GM21528 (cell line): ENCODE measurements at regions not wholly inside any gene's neighbourhood (a gene's known extent, or its start where the extent isn't known, plus 50 kb on each side); places are given as distances from the start of the nearest gene placed in this dataset.

Experiments used
- ATAC-seq: cut with Tn5 transposase; IDR thresholded peaks from one replicate; pipeline ENCODE4 v1.9.1; 2021; ENCODE audit warnings: mild to moderate bottlenecking, moderate library complexity; ENCODE audit not compliant: unreplicated experiment, low FRiP score

- no peak for ATAC-seq
These were observed 159.8 kb upstream of the MITF start for GRCh38 chr3:69579306-69580041.

GRCh38 chr3:69569520-69569919 is 169.7 kb upstream of the MITF start:
- no peak for ATAC-seq

- no peak for ATAC-seq
These were observed 170.3 kb upstream of the MITF start for GRCh38 chr3:69568951-69569350.

GRCh38 chr3:69568458-69568857 is 170.8 kb upstream of the MITF start:
- no peak for ATAC-seq

GRCh38 chr3:69567710-69568052 is 171.6 kb upstream of the MITF start:
- ATAC-seq, result no peak

- ATAC-seq, result no peak
These were observed 172.1 kb upstream of the MITF start for GRCh38 chr3:69567023-69567709.

- ATAC-seq, result no peak
These were observed 173.0 kb upstream of the MITF start for GRCh38 chr3:69566275-69566674.

- no peak for ATAC-seq
These were observed 173.9 kb upstream of the MITF start for GRCh38 chr3:69565316-69565715.

- ATAC-seq, result no peak
These were observed 175.3 kb upstream of the MITF start for GRCh38 chr3:69563981-69564380.

- ATAC-seq, result no peak
These were observed 176.1 kb upstream of the MITF start for GRCh38 chr3:69563151-69563550.

GRCh38 chr3:69562020-69562419 is 176.1 kb upstream of the FRMD4B start:
- ATAC-seq, result no peak

- ATAC-seq, result no peak
These were observed 174.9 kb upstream of the FRMD4B start for GRCh38 chr3:69560818-69561217.

- no peak for ATAC-seq
These were observed 174.2 kb upstream of the FRMD4B start for GRCh38 chr3:69560116-69560515.

- ATAC-seq, result no peak
These were observed 173.0 kb upstream of the FRMD4B start for GRCh38 chr3:69558912-69559311.

GRCh38 chr3:69554576-69554975 is 168.7 kb upstream of the FRMD4B start:
- no peak for ATAC-seq

GRCh38 chr3:69553888-69554287 is 168.0 kb upstream of the FRMD4B start:
- ATAC-seq, result no peak

- no peak for ATAC-seq
These were observed 161.6 kb upstream of the FRMD4B start for GRCh38 chr3:69547461-69547880.

GRCh38 chr3:69542805-69543429 is 157.0 kb upstream of the FRMD4B start:
- no peak for ATAC-seq

- ATAC-seq, result no peak
These were observed 156.4 kb upstream of the FRMD4B start for GRCh38 chr3:69542089-69542804.

GRCh38 chr3:69541711-69542088 is 155.8 kb upstream of the FRMD4B start:
- no peak for ATAC-seq
